Mesenchymal stem cell (in vitro differentiated cells and primary cell): ENCODE measurements at regions not wholly inside any gene's neighbourhood (a gene's known extent, or its start where the extent isn't known, plus 50 kb on each side); places are given as distances from the start of the nearest gene placed in this dataset.

ENCODE experiments used
- DNase-seq: peaks from one replicate; pipeline ENCODE4 v3.0.0-alpha.2; 2013
- H2AFZ ChIP-seq: one replicate; pipeline ENCODE4 v1.6.1; 2013; ENCODE audit warnings: low read depth, mild to moderate bottlenecking, control low read depth, inconsistent platforms, low read length, moderate library complexity
- H2AK5ac ChIP-seq: 2 replicates; pipeline ENCODE4 v1.6.1; 2013; ENCODE audit warnings: low read length, moderate library complexity, mild to moderate bottlenecking, inconsistent platforms; ENCODE audit not compliant: severe bottlenecking
- H2BK120ac ChIP-seq: one replicate; pipeline ENCODE4 v1.6.1; 2013; ENCODE audit warnings: low read depth, mild to moderate bottlenecking, inconsistent platforms, low read length, moderate library complexity
- H2BK12ac ChIP-seq, 2 experiments: one replicate each; pipeline ENCODE4 v1.6.1; 2013; ENCODE audit warnings: inconsistent platforms in 2 of 2, low read length in 2 of 2, mild to moderate bottlenecking in 2 of 2, moderate library complexity in 2 of 2, control low read depth in 1 of 2
- H2BK15ac ChIP-seq: one replicate; pipeline ENCODE4 v1.6.1; 2013; ENCODE audit warnings: mild to moderate bottlenecking, low read depth, inconsistent platforms; ENCODE audit not compliant: poor library complexity, severe bottlenecking
- H2BK5ac ChIP-seq: 2 replicates; pipeline ENCODE4 v1.6.1; 2013; ENCODE audit warnings: low read depth, mild to moderate bottlenecking, low read length, control low read depth, inconsistent platforms; ENCODE audit not compliant: poor library complexity, severe bottlenecking
- H3K14ac ChIP-seq, 2 experiments: one replicate each; pipeline ENCODE4 v1.6.1; 2013; ENCODE audit warnings: inconsistent platforms in 2 of 2, low read length in 2 of 2, control low read depth in 1 of 2, mild to moderate bottlenecking in 1 of 2, moderate library complexity in 1 of 2
- H3K18ac ChIP-seq, 2 experiments: one replicate each; pipeline ENCODE4 v1.6.1; 2013; ENCODE audit warnings: inconsistent platforms in 2 of 2, low read length in 2 of 2, control low read depth in 1 of 2, low read depth in 1 of 2, mild to moderate bottlenecking in 1 of 2
- H3K23ac ChIP-seq, 2 experiments: one replicate each; pipeline ENCODE4 v1.6.1; 2013; ENCODE audit warnings: inconsistent platforms in 2 of 2, low read length in 2 of 2, mild to moderate bottlenecking in 2 of 2, moderate library complexity in 2 of 2, control low read depth in 1 of 2
- H3K27ac ChIP-seq: 2 replicates; pipeline ENCODE4 v1.5.1; 2013; ENCODE audit warnings: mild to moderate bottlenecking, moderate library complexity, low read length, control low read depth, inconsistent platforms; ENCODE audit not compliant: poor library complexity, severe bottlenecking
- H3K27me3 ChIP-seq, 2 experiments: 2 replicates each; pipeline versions ENCODE4 v1.6.1 to v1.7.0; 2013; ENCODE audit warnings: low read length in 2 of 2, mild to moderate bottlenecking in 2 of 2, moderate library complexity in 2 of 2, control low read depth in 1 of 2, inconsistent platforms in 1 of 2; ENCODE audit not compliant: control insufficient read depth in 1 of 2, insufficient read depth in 1 of 2
- H3K36me3 ChIP-seq, 2 experiments: 2 replicates each; pipeline versions ENCODE4 v1.6.1 to v1.7.0; 2013; ENCODE audit warnings: low read length in 2 of 2, control low read depth in 1 of 2, inconsistent platforms in 1 of 2, low read depth in 1 of 2, mild to moderate bottlenecking in 1 of 2; ENCODE audit not compliant: insufficient read depth in 2 of 2, control insufficient read depth in 1 of 2
- H3K4ac ChIP-seq, 2 experiments: one replicate each; pipeline ENCODE4 v1.6.1; 2013; ENCODE audit warnings: inconsistent platforms in 2 of 2, low read length in 2 of 2, mild to moderate bottlenecking in 2 of 2, moderate library complexity in 2 of 2, control low read depth in 1 of 2, low read depth in 1 of 2
- H3K4me1 ChIP-seq: 2 replicates; pipeline ENCODE4 v1.6.1; 2013; ENCODE audit warnings: low read depth, low read length, control low read depth; ENCODE audit not compliant: control insufficient read depth, insufficient read depth
- H3K4me2 ChIP-seq: 2 replicates; pipeline ENCODE4 v1.6.1; 2013; ENCODE audit warnings: low read length, mild to moderate bottlenecking, inconsistent platforms; ENCODE audit not compliant: poor library complexity, severe bottlenecking
- H3K4me3 ChIP-seq, 2 experiments: 2 replicates each; pipeline versions ENCODE4 v1.5.1 to v1.7.0; 2013; ENCODE audit warnings: low read length in 2 of 2, mild to moderate bottlenecking in 2 of 2, control low read depth in 1 of 2, low read depth in 1 of 2; ENCODE audit not compliant: insufficient read depth in 1 of 2
- H3K79me1 ChIP-seq: replicated peaks from 2 replicates; pipeline ENCODE4 v1.6.1; 2013; ENCODE audit warnings: mild to moderate bottlenecking, control low read depth, low read length, inconsistent platforms; ENCODE audit not compliant: poor library complexity, severe bottlenecking
- H3K9ac ChIP-seq: 2 replicates; pipeline ENCODE4 v1.7.0; 2013; ENCODE audit warnings: mild to moderate bottlenecking, low read length, moderate library complexity
- H3K9me3 ChIP-seq: 2 replicates; pipeline ENCODE4 v1.7.0; 2013; ENCODE audit warnings: mild to moderate bottlenecking, low read length; ENCODE audit not compliant: control insufficient read depth
- H4K8ac ChIP-seq: one replicate; pipeline ENCODE4 v1.6.1; 2013; ENCODE audit warnings: inconsistent platforms, mild to moderate bottlenecking, low read length, moderate library complexity
- H4K91ac ChIP-seq: one replicate; pipeline ENCODE4 v1.6.1; 2013; ENCODE audit warnings: mild to moderate bottlenecking, low read length, inconsistent platforms
- WGBS: methylation state at CpG from one replicate; pipeline ENCODE4 v1.1.7; 2013; ENCODE audit warnings: mixed read lengths; 5-methylcytosine and 5-hydroxymethylcytosine counted together

DNA sequence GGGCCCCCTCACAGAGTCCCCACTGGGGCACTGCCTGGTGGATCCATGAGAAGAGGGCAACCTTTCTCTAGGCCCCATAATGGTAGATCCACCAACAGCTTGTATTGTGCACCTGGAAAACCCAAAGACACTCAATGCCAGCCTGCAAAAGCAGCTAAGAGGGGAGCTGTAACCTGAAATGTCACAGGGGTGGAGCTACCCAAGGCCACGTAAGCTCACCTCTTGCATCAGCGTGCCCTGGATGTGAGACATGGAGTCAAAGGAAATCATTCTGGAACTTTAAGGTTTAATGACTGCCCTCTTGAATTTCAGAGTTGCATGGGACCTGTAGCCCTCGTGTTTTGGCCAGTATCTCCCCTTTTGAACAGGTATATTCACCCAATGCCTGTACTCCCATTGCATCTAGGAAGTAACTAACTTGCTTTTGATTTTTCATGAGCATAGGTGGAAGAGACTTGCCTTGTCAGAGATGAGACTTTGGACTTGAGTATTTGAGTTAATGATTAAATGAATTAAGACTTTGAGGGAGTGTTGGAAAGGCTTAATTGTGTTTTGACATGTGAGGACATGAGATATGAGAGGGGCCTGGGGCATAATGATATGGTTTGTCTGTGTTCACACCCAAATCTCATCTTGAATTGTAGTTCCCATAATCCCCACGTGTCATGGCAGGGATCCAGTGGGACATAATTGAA is 900.9 kb upstream of the ROBO1 start:
- no peak overlapping the region for H2AFZ ChIP-seq
- H3K4me2 ChIP-seq, result no peak overlapping the region
- H2BK5ac ChIP-seq, result no peak overlapping the region
- H2AK5ac ChIP-seq, result no peak overlapping the region
- H3K27me3 ChIP-seq, result no peaks in the 10 kb centered on the region
- H3K79me1 ChIP-seq, result no peaks in the 10 kb centered on the region
- H3K4me3 ChIP-seq, result no peak overlapping the region
- DNase-seq, result no peak
- H3K4me1 ChIP-seq, result no peaks in the 10 kb centered on the region
- no peak overlapping the region for H3K4ac ChIP-seq
- H2BK120ac ChIP-seq, result no peak overlapping the region
- H3K14ac ChIP-seq, result no peak overlapping the region
- H3K36me3 ChIP-seq, result no peaks in the 10 kb centered on the region
- H3K9me3 ChIP-seq, result peaks cover 10% of the 10 kb centered on the region
- no peak overlapping the region for H3K18ac ChIP-seq
- H2BK12ac ChIP-seq, result no peak overlapping the region
- 60% methylated on average over 3 of the region's 4 CpGs for WGBS
- no peak overlapping the region for H3K9ac ChIP-seq
- H3K27ac ChIP-seq, result no peak overlapping the region
- no peak overlapping the region for H4K8ac ChIP-seq
- H3K23ac ChIP-seq, result no peak overlapping the region
- no peak overlapping the region for H4K91ac ChIP-seq
- no peak overlapping the region for H2BK15ac ChIP-seq

DNA sequence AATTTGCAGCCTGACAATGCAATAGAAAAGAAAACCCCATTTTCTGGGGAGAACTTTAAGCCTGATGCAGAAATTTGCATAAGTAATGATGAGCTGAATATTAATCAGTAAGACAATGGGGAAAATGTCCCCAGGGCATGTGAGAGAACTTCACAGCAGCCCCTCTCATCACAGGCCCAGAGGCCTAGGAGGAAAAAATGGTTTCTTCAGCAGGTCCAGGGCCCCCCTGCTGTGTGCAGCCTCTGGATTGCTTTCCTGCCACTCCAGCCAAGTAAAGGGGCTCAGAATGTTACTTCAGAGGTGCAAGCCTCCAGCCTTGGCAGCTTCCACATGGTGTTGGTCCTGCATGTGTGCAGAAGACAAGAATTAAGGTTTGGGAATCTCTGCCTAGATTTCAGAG is 900.3 kb upstream of the ROBO1 start:
- H3K36me3 ChIP-seq, result no peaks in the 10 kb centered on the region
- no peak overlapping the region for H3K14ac ChIP-seq
- no peaks in the 10 kb centered on the region for H3K4me1 ChIP-seq
- DNase-seq, result no peak
- peaks cover 10% of the 10 kb centered on the region for H3K9me3 ChIP-seq
- H2BK12ac ChIP-seq, result no peak overlapping the region
- no peak overlapping the region for H2BK120ac ChIP-seq
- H3K79me1 ChIP-seq, result no peaks in the 10 kb centered on the region
- no peak overlapping the region for H3K27ac ChIP-seq
- no peak overlapping the region for H3K4me3 ChIP-seq
- H3K27me3 ChIP-seq, result no peaks in the 10 kb centered on the region
- H2BK5ac ChIP-seq, result no peak overlapping the region
- H2BK15ac ChIP-seq, result no peak overlapping the region
- no peak overlapping the region for H4K8ac ChIP-seq
- H4K91ac ChIP-seq, result no peak overlapping the region
- no peak overlapping the region for H2AK5ac ChIP-seq
- no peak overlapping the region for H3K4ac ChIP-seq
- no peak overlapping the region for H3K9ac ChIP-seq
- no peak overlapping the region for H3K23ac ChIP-seq
- H2AFZ ChIP-seq, result no peak overlapping the region
- H3K4me2 ChIP-seq, result no peak overlapping the region
- no peak overlapping the region for H3K18ac ChIP-seq

DNA sequence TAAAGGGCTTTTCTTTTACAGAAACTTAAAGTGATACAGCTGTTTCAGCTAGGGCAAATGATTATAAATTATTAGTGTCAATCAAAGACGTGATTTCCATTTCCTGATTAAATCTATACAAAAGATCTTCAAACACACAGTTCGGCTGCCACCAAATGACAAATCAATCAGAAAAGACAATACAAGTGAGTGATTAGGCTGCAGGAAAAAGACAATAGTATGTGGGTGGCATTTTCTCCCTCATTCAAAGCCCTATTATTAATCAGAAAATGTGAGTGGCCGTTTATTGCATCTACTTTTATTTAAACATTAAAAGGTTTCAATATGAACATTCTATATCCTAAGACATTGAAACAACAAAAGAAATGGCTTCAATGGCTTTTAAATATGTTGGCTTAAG is 895.6 kb upstream of the ROBO1 start:
- no peaks in the 10 kb centered on the region for H3K27me3 ChIP-seq
- H3K23ac ChIP-seq, result no peak overlapping the region
- no peak for DNase-seq
- H3K79me1 ChIP-seq, result no peaks in the 10 kb centered on the region
- H2BK120ac ChIP-seq, result no peak overlapping the region
- H3K18ac ChIP-seq, result no peak overlapping the region
- H3K4me2 ChIP-seq, result no peak overlapping the region
- H2BK5ac ChIP-seq, result no peak overlapping the region
- no peak overlapping the region for H4K8ac ChIP-seq
- H3K9me3 ChIP-seq, result peaks cover 10% of the 10 kb centered on the region
- no peak overlapping the region for H3K9ac ChIP-seq
- no peak overlapping the region for H2BK12ac ChIP-seq
- H3K4me3 ChIP-seq, result no peak overlapping the region
- no peaks in the 10 kb centered on the region for H3K4me1 ChIP-seq
- no peak overlapping the region for H2AFZ ChIP-seq
- H2BK15ac ChIP-seq, result no peak overlapping the region
- no peak overlapping the region for H4K91ac ChIP-seq
- H3K14ac ChIP-seq, result no peak overlapping the region
- H3K4ac ChIP-seq, result no peak overlapping the region
- no peaks in the 10 kb centered on the region for H3K36me3 ChIP-seq
- no peak overlapping the region for H2AK5ac ChIP-seq
- 40% methylated on average over 1 of the region's 3 CpGs for WGBS
- no peak overlapping the region for H3K27ac ChIP-seq

DNA sequence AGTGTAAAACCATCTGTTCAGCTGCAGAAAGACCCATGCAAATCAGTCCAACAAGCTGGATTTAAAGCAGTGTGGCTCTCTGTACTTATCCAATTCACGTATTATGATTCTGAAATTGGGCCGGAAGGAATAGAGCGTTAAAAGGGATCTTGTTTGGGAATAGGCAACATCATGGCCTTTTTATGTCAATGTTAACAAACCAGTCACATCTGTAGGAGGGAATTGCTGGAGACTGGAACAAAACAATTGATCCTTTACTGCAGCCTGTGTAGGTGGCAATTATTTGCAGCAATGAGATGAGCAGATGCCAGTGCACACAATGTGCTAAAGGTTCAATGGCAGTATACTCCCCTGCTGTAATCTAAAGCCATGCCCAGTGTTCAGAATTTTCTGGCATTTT is 887.4 kb upstream of the ROBO1 start:
- no peaks in the 10 kb centered on the region for H3K27me3 ChIP-seq

More for the DNA sequence above, 887.4 kb upstream of the ROBO1 start:
- H3K4me3 ChIP-seq, result no peak overlapping the region
- H3K23ac ChIP-seq, result no peak overlapping the region
- no peak overlapping the region for H3K18ac ChIP-seq
- H3K9me3 ChIP-seq, result no peaks in the 10 kb centered on the region
- 94% methylated on average over 3 of the region's 3 CpGs for WGBS
- H2BK12ac ChIP-seq, result no peak overlapping the region
- H3K4ac ChIP-seq, result no peak overlapping the region
- no peak overlapping the region for H3K27ac ChIP-seq
- no peaks in the 10 kb centered on the region for H3K36me3 ChIP-seq
- H2AK5ac ChIP-seq, result no peak overlapping the region
- H3K4me1 ChIP-seq, result no peaks in the 10 kb centered on the region
- H3K79me1 ChIP-seq, result no peaks in the 10 kb centered on the region
- no peak overlapping the region for H3K9ac ChIP-seq
- H2BK5ac ChIP-seq, result no peak overlapping the region
- DNase-seq, result no peak
- H2BK120ac ChIP-seq, result no peak overlapping the region
- no peak overlapping the region for H4K8ac ChIP-seq
- no peak overlapping the region for H2BK15ac ChIP-seq
- H3K14ac ChIP-seq, result no peak overlapping the region
- H3K4me2 ChIP-seq, result no peak overlapping the region
- H4K91ac ChIP-seq, result no peak overlapping the region
- no peak overlapping the region for H2AFZ ChIP-seq
